Neural progenitor cell (in vitro differentiated cells): ENCODE measurements at regions not wholly inside any gene's neighbourhood (a gene's known extent, or its start where the extent isn't known, plus 50 kb on each side); places are given as distances from the start of the nearest gene placed in this dataset.

Source experiments
- CTCF ChIP-seq: fragments of 200-600 bp; sonication (generic); IDR thresholded peaks from 2 replicates; pipeline ENCODE4 v1.5.1; 2017; ENCODE audit warnings: antibody characterized with exemption, mild to moderate bottlenecking
- EZH2 ChIP-seq: fragments of 200-600 bp; sonication (generic); IDR thresholded peaks from 2 replicates; pipeline ENCODE4 v1.6.1; 2017; ENCODE audit warnings: antibody characterized with exemption, mild to moderate bottlenecking, moderate library complexity
- EZH2phosphoT487 ChIP-seq: fragments of 200-600 bp; sonication (generic); IDR thresholded peaks from 2 replicates; pipeline ENCODE4 v1.6.1; 2017; ENCODE audit warnings: antibody characterized with exemption

- TF ChIP-seq CTCF (no peak), EZH2 (no peak), EZH2phosphoT487 (no peak)
Observed at GRCh38 chr2:155424518-155424917, 726.0 kb downstream of the KCNJ3 start.
